H1 (cell line): ENCODE measurements at regions not wholly inside any gene's neighbourhood (a gene's known extent, or its start where the extent isn't known, plus 50 kb on each side); places are given as distances from the start of the nearest gene placed in this dataset. TPM values are rescaled to one million over a fixed set of nuclear protein-coding genes. Genes with fewer than 3 reads are reported as not detected.

ENCODE experiments used
- small RNA-seq: library from polyadenylated mRNA; stranded (forward); fragments of <200 nt; extraction: miRNeasy Mini kit (QIAGEN cat#:217004); gene quantifications from one replicate; pipeline ENCODE3, GENCODE V24; 2013; ENCODE audit not compliant: insufficient read depth

Small RNAs in the stretch of these regions (small RNA-seq; reads per million reads assigned to genes)
- not detected for gene RNU6-713P
